Neural progenitor cell (in vitro differentiated cells): ENCODE measurements at regions not wholly inside any gene's neighbourhood (a gene's known extent, or its start where the extent isn't known, plus 50 kb on each side); places are given as distances from the start of the nearest gene placed in this dataset.

ENCODE experiments used
- DNase-seq: peaks from one replicate; pipeline ENCODE4 v3.0.0-alpha.2; 2016; ENCODE audit warnings: low spot score
- H2AFZ ChIP-seq: fragments of 200-600 bp; sonication (generic); replicated peaks from 2 replicates; pipeline ENCODE4 v1.6.1; 2016; ENCODE audit warnings: antibody characterized with exemption
- H3F3A ChIP-seq: fragments of 200-600 bp; sonication (generic); 2 replicates; pipeline ENCODE4 v1.6.1; 2016; ENCODE audit warnings: antibody characterized with exemption, low read depth
- H3K27ac ChIP-seq: fragments of 200-600 bp; sonication (generic); 2 replicates; pipeline ENCODE4 v1.5.1; 2016; ENCODE audit warnings: mild to moderate bottlenecking
- H3K27me3 ChIP-seq: fragments of 200-600 bp; sonication (generic); 2 replicates; pipeline ENCODE4 v1.6.1; 2016; ENCODE audit warnings: mild to moderate bottlenecking, moderate library complexity
- H3K36me3 ChIP-seq: fragments of 200-600 bp; sonication (generic); 2 replicates; pipeline ENCODE4 v1.5.1; 2016
- H3K4me1 ChIP-seq: fragments of 200-600 bp; sonication (generic); 2 replicates; pipeline ENCODE4 v1.6.1; 2016; ENCODE audit warnings: mixed run types
- H3K4me2 ChIP-seq: fragments of 200-600 bp; sonication (generic); 2 replicates; pipeline ENCODE4 v1.6.1; 2016
- H3K4me3 ChIP-seq: fragments of 200-600 bp; sonication (generic); 2 replicates; pipeline ENCODE4 v1.5.1; 2016
- H3K79me2 ChIP-seq: fragments of 200-600 bp; sonication (generic); 2 replicates; pipeline ENCODE4 v1.6.1; 2016; ENCODE audit warnings: low read depth
- H3K9ac ChIP-seq: fragments of 200-600 bp; sonication (generic); 2 replicates; pipeline ENCODE4 v1.6.1; 2016
- H3K9me3 ChIP-seq: fragments of 200-600 bp; sonication (generic); 2 replicates; pipeline ENCODE4 v1.5.1; 2016; ENCODE audit warnings: low read depth
- H4K20me1 ChIP-seq: fragments of 200-600 bp; sonication (generic); 2 replicates; pipeline ENCODE4 v1.6.1; 2016; ENCODE audit warnings: low read depth
- H3K27ac Mint-ChIP-seq: 3 replicates; pipeline ENCODE4 v1.8.0; 2021; ENCODE audit warnings: mixed read lengths
- H3K27me3 Mint-ChIP-seq: 2 replicates; pipeline ENCODE4 v1.8.0; 2022; ENCODE audit warnings: low read depth, mild to moderate bottlenecking, inconsistent platforms, moderate library complexity, mixed read lengths; ENCODE audit not compliant: insufficient read depth
- H3K36me3 Mint-ChIP-seq: 3 replicates; pipeline ENCODE4 v1.8.0; 2021; ENCODE audit warnings: mixed read lengths
- H3K4me1 Mint-ChIP-seq: 3 replicates; pipeline ENCODE4 v1.8.0; 2021; ENCODE audit warnings: mixed read lengths
- H3K4me3 Mint-ChIP-seq: 3 replicates; pipeline ENCODE4 v1.8.0; 2021; ENCODE audit warnings: mild to moderate bottlenecking, moderate library complexity, mixed read lengths
- H3K9me3 Mint-ChIP-seq: 3 replicates; pipeline ENCODE4 v1.8.0; 2020; ENCODE audit warnings: mixed read lengths
- CTCF ChIP-seq: fragments of 200-600 bp; sonication (generic); IDR thresholded peaks from 2 replicates; pipeline ENCODE4 v1.5.1; 2017; ENCODE audit warnings: antibody characterized with exemption, mild to moderate bottlenecking
- EZH2 ChIP-seq: fragments of 200-600 bp; sonication (generic); IDR thresholded peaks from 2 replicates; pipeline ENCODE4 v1.6.1; 2017; ENCODE audit warnings: antibody characterized with exemption, mild to moderate bottlenecking, moderate library complexity
- EZH2phosphoT487 ChIP-seq: fragments of 200-600 bp; sonication (generic); IDR thresholded peaks from 2 replicates; pipeline ENCODE4 v1.6.1; 2017; ENCODE audit warnings: antibody characterized with exemption

GRCh38 chr11:69894648-69895047 is 75.4 kb upstream of the FGF3 start:
- TF ChIP-seq EZH2phosphoT487 (no peak), CTCF (no peak), EZH2 (no peak)
- no peaks in the 10 kb centered on the region for H3K79me2 ChIP-seq
- Mint-ChIP-seq H3K36me3 (peaks cover 1% of the 10 kb centered on the region), H3K27ac (no peak overlapping the region), H3K9me3 (peaks cover 13% of the 10 kb centered on the region), H3K4me3 (no peak overlapping the region), H3K4me1 (peaks cover 25% of the 10 kb centered on the region), H3K27me3 (peaks cover 23% of the 10 kb centered on the region)
- H3K4me1 ChIP-seq, result peaks cover 6% of the 10 kb centered on the region
- H3K36me3 ChIP-seq, result no peaks in the 10 kb centered on the region
- no peak overlapping the region for H3K9ac ChIP-seq
- no peak overlapping the region for H2AFZ ChIP-seq
- H3K9me3 ChIP-seq, result no peaks in the 10 kb centered on the region
- DNase-seq, result no peak
- H3K4me2 ChIP-seq, result no peak overlapping the region
- peaks cover 20% of the 10 kb centered on the region for H3K27me3 ChIP-seq
- no peak overlapping the region for H3K27ac ChIP-seq
- no peak overlapping the region for H3K4me3 ChIP-seq
- H4K20me1 ChIP-seq, result no peaks in the 10 kb centered on the region
- peaks cover 2% of the 10 kb centered on the region for H3F3A ChIP-seq

GRCh38 chr11:69896250-69896649 is 77.0 kb upstream of the FGF3 start:
- peaks cover 1% of the 10 kb centered on the region for H3K36me3 Mint-ChIP-seq
- no peak overlapping the region for H3K4me3 ChIP-seq
- H3K9me3 ChIP-seq, result no peaks in the 10 kb centered on the region
- no peak overlapping the region for H3K4me3 Mint-ChIP-seq
- H3F3A ChIP-seq, result no peaks in the 10 kb centered on the region
- no peaks in the 10 kb centered on the region for H3K4me1 ChIP-seq
- H3K9ac ChIP-seq, result no peak overlapping the region
- DNase-seq, result no peak
- H3K27ac ChIP-seq, result no peak overlapping the region
- peaks cover 4% of the 10 kb centered on the region for H3K27me3 ChIP-seq
- H4K20me1 ChIP-seq, result no peaks in the 10 kb centered on the region
- peaks cover 17% of the 10 kb centered on the region for H3K27me3 Mint-ChIP-seq
- no peak overlapping the region for H3K27ac Mint-ChIP-seq
- H3K4me2 ChIP-seq, result no peak overlapping the region
- no peak overlapping the region for H2AFZ ChIP-seq
- no peak for TF ChIP-seq EZH2phosphoT487
- no peak for TF ChIP-seq EZH2
- no peak for TF ChIP-seq CTCF
- H3K36me3 ChIP-seq, result no peaks in the 10 kb centered on the region
- H3K4me1 Mint-ChIP-seq, result peaks cover 25% of the 10 kb centered on the region
- H3K9me3 Mint-ChIP-seq, result peaks cover 13% of the 10 kb centered on the region
- no peaks in the 10 kb centered on the region for H3K79me2 ChIP-seq

- peaks cover 19% of the 10 kb centered on the region for H3K4me1 Mint-ChIP-seq
- no peak for DNase-seq
- Histone ChIP-seq H3K4me3 (no peak overlapping the region), H3K27ac (no peak overlapping the region), H3F3A (no peaks in the 10 kb centered on the region), H3K27me3 (no peaks in the 10 kb centered on the region), H3K4me1 (no peaks in the 10 kb centered on the region), H3K9ac (no peak overlapping the region), H3K36me3 (no peaks in the 10 kb centered on the region), H3K9me3 (no peaks in the 10 kb centered on the region), H3K4me2 (no peak overlapping the region), H2AFZ (no peak overlapping the region), H4K20me1 (no peaks in the 10 kb centered on the region), H3K79me2 (no peaks in the 10 kb centered on the region)
- peaks cover 13% of the 10 kb centered on the region for H3K27me3 Mint-ChIP-seq
- no peak overlapping the region for H3K4me3 Mint-ChIP-seq
- peaks cover 13% of the 10 kb centered on the region for H3K9me3 Mint-ChIP-seq
- TF ChIP-seq EZH2phosphoT487 (no peak), CTCF (no peak), EZH2 (no peak)
- H3K36me3 Mint-ChIP-seq, result no peaks in the 10 kb centered on the region
- H3K27ac Mint-ChIP-seq, result no peak overlapping the region
Measured at GRCh38 chr11:69898123-69898522, 78.9 kb upstream of the FGF3 start.
